H9 (cell line): ENCODE measurements at regions not wholly inside any gene's neighbourhood (a gene's known extent, or its start where the extent isn't known, plus 50 kb on each side); places are given as distances from the start of the nearest gene placed in this dataset.

Experiments
- DNase-seq: peaks from one replicate; pipeline ENCODE4 v3.0.0-alpha.2; 2017
- H2AFZ ChIP-seq: one replicate; pipeline ENCODE4 v1.6.1; 2013; ENCODE audit warnings: mild to moderate bottlenecking, low read length, control low read depth, moderate library complexity
- H2AK5ac ChIP-seq: 2 replicates; pipeline ENCODE4 v1.6.1; 2013; ENCODE audit warnings: low read length, control low read depth, mixed read lengths; ENCODE audit not compliant: insufficient read length
- H2BK120ac ChIP-seq: one replicate; pipeline ENCODE4 v1.6.1; 2013; ENCODE audit warnings: low read depth, mild to moderate bottlenecking, low read length, control low read depth, inconsistent platforms; ENCODE audit not compliant: poor library complexity, severe bottlenecking
- H2BK12ac ChIP-seq: 2 replicates; pipeline ENCODE4 v1.6.1; 2013; ENCODE audit warnings: low read length, control low read depth, mixed read lengths, low read depth; ENCODE audit not compliant: insufficient read length
- H2BK15ac ChIP-seq: 2 replicates; pipeline ENCODE4 v1.6.1; 2013; ENCODE audit warnings: low read depth, low read length, control low read depth
- H2BK20ac ChIP-seq: one replicate; pipeline ENCODE4 v1.6.1; 2013; ENCODE audit warnings: low read depth, mild to moderate bottlenecking, low read length, control low read depth, inconsistent platforms; ENCODE audit not compliant: poor library complexity, severe bottlenecking
- H2BK5ac ChIP-seq: 2 replicates; pipeline ENCODE4 v1.6.1; 2013; ENCODE audit warnings: low read length, control low read depth, mixed read lengths; ENCODE audit not compliant: insufficient read length
- H3K14ac ChIP-seq: 2 replicates; pipeline ENCODE4 v1.6.1; 2013; ENCODE audit warnings: low read length, control low read depth; ENCODE audit not compliant: insufficient read depth
- H3K18ac ChIP-seq: 2 replicates; pipeline ENCODE4 v1.6.1; 2013; ENCODE audit warnings: low read depth, mild to moderate bottlenecking, mixed read lengths, low read length, control low read depth; ENCODE audit not compliant: insufficient read length
- H3K23ac ChIP-seq: 2 replicates; pipeline ENCODE4 v1.6.1; 2013; ENCODE audit warnings: low read length, control low read depth, mixed read lengths, low read depth; ENCODE audit not compliant: insufficient read length
- H3K23me2 ChIP-seq: 2 replicates; pipeline ENCODE4 v1.6.1; 2013; ENCODE audit warnings: low read depth, mild to moderate bottlenecking, mixed read lengths, low read length, control low read depth; ENCODE audit not compliant: insufficient read length, poor library complexity, severe bottlenecking
- H3K27ac ChIP-seq: 2 replicates; pipeline ENCODE4 v1.5.1; 2013; ENCODE audit warnings: low read length, control low read depth, mixed read lengths, low read depth; ENCODE audit not compliant: insufficient read length
- H3K27me3 ChIP-seq: 2 replicates; pipeline ENCODE4 v1.6.1; 2013; ENCODE audit warnings: low read length, control low read depth, inconsistent platforms; ENCODE audit not compliant: insufficient read depth
- H3K4ac ChIP-seq: 2 replicates; pipeline ENCODE4 v1.6.1; 2013; ENCODE audit warnings: low read depth, mild to moderate bottlenecking, control low read depth, inconsistent platforms, low read length, moderate library complexity
- H3K4me1 ChIP-seq: 2 replicates; pipeline ENCODE4 v1.6.1; 2013; ENCODE audit warnings: low read length, control low read depth, inconsistent platforms; ENCODE audit not compliant: insufficient read depth
- H3K4me2 ChIP-seq: 2 replicates; pipeline ENCODE4 v1.6.1; 2013; ENCODE audit warnings: low read length, control low read depth, mixed read lengths; ENCODE audit not compliant: insufficient read length, insufficient read depth
- H3K56ac ChIP-seq: 2 replicates; pipeline ENCODE4 v1.6.1; 2013; ENCODE audit warnings: low read depth, mild to moderate bottlenecking, mixed read lengths, low read length, control low read depth; ENCODE audit not compliant: insufficient read length
- H3K79me1 ChIP-seq: 2 replicates; pipeline ENCODE4 v1.6.1; 2013; ENCODE audit warnings: low read depth, mild to moderate bottlenecking, moderate library complexity, low read length, control low read depth, inconsistent platforms; ENCODE audit not compliant: insufficient read depth, poor library complexity, severe bottlenecking
- H3K79me2 ChIP-seq: 2 replicates; pipeline ENCODE4 v1.6.1; 2013; ENCODE audit warnings: low read length, control low read depth, inconsistent platforms; ENCODE audit not compliant: insufficient read depth
- H3K9ac ChIP-seq: 2 replicates; pipeline ENCODE4 v1.6.1; 2013; ENCODE audit warnings: low read length, control low read depth, mixed read lengths; ENCODE audit not compliant: insufficient read length; ENCODE audit errors: extremely low read depth
- H3K9me3 ChIP-seq: one replicate; pipeline ENCODE4 v1.6.1; 2013; ENCODE audit warnings: low read depth, low read length, inconsistent platforms; ENCODE audit not compliant: control insufficient read depth
- H3T11ph ChIP-seq: one replicate; pipeline ENCODE4 v1.6.1; 2013; ENCODE audit warnings: mild to moderate bottlenecking, low read length, control low read depth, inconsistent platforms
- H4K20me1 ChIP-seq: one replicate; pipeline ENCODE4 v1.6.1; 2013; ENCODE audit not compliant: control insufficient read depth, insufficient read length, insufficient read depth
- H4K5ac ChIP-seq: 2 replicates; pipeline ENCODE4 v1.6.1; 2013; ENCODE audit warnings: low read depth, mild to moderate bottlenecking, mixed read lengths, low read length, control low read depth; ENCODE audit not compliant: insufficient read length
- H4K8ac ChIP-seq: replicated peaks from 2 replicates; pipeline ENCODE4 v1.6.1; 2013; ENCODE audit warnings: low read length, control low read depth, mixed read lengths, low read depth; ENCODE audit not compliant: insufficient read length
- H4K91ac ChIP-seq: 2 replicates; pipeline ENCODE4 v1.6.1; 2013; ENCODE audit warnings: low read depth, mild to moderate bottlenecking, moderate library complexity, mixed read lengths, low read length, control low read depth; ENCODE audit not compliant: insufficient read length
- H3K27ac Mint-ChIP-seq, 3 experiments: 2 replicates in 2 of 3; 3 replicates in 1 of 3; pipeline ENCODE4 v1.8.0; 2020 to 2021; ENCODE audit warnings: mixed read lengths in 3 of 3, mild to moderate bottlenecking in 1 of 3, moderate library complexity in 1 of 3
- H3K27me3 Mint-ChIP-seq: 2 replicates; pipeline ENCODE4 v1.8.0; 2021; ENCODE audit warnings: low read depth, mild to moderate bottlenecking, moderate library complexity, mixed read lengths
- H3K36me3 Mint-ChIP-seq, 3 experiments: 2 replicates in 2 of 3; 3 replicates in 1 of 3; pipeline ENCODE4 v1.8.0; 2020 to 2021; ENCODE audit warnings: low read depth in 3 of 3, mixed read lengths in 3 of 3; ENCODE audit not compliant: insufficient read depth in 1 of 3
- H3K4me1 Mint-ChIP-seq, 2 experiments: 2 replicates each; pipeline ENCODE4 v1.8.0; 2020; ENCODE audit warnings: mixed read lengths in 2 of 2
- H3K4me3 Mint-ChIP-seq, 2 experiments: 2 replicates in 1 of 2; 3 replicates in 1 of 2; pipeline ENCODE4 v1.8.0; 2020 to 2021; ENCODE audit warnings: mild to moderate bottlenecking in 2 of 2, mixed read lengths in 2 of 2, moderate library complexity in 1 of 2
- H3K9me3 Mint-ChIP-seq, 2 experiments: 2 replicates in 1 of 2; 3 replicates in 1 of 2; pipeline ENCODE4 v1.8.0; 2020; ENCODE audit warnings: mild to moderate bottlenecking in 2 of 2, mixed read lengths in 2 of 2, moderate library complexity in 1 of 2
- CTCF ChIP-seq: fragments of 200-600 bp; sonication (generic); conservative IDR thresholded peaks from 3 replicates; pipeline ENCODE4 v1.8.0; 2021; ENCODE audit warnings: antibody characterized with exemption, mild to moderate bottlenecking
- WGBS: extraction: QIAGEN DNeasy Blood & Tissue Kit; methylation state at CpG from one replicate; pipeline ENCODE4 v1.1.7; 2013; ENCODE audit warnings: missing lambda C conversion rate, low lambda C conversion rate, mixed read lengths; ENCODE audit not compliant: insufficient read length; ENCODE audit errors: extremely low coverage; 5-methylcytosine and 5-hydroxymethylcytosine counted together

DNA sequence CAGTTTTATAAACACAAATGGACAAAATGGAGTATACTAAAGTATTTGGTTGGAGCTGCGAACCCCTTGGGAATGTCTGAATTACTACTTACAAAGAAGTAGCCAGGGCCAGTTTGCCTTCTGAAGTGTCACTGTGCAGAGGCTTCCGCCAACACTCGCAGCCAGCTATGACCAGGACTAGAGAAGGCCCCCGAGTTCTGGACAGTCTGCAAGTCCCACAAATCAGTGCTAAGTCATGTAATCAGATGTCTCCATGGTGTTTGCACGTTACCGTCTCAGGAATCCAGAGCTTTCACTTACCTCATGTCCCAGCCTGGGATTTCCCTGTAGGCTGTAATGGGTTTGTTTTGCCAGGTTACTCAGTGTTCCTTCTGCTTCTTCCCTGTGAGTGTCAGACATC, 106.6 kb upstream of the SPAG17 start:
- Histone ChIP-seq H3K9me3 (no peaks in the 10 kb centered on the region), H3T11ph (no peak overlapping the region), H3K56ac (no peak overlapping the region), H4K91ac (no peak overlapping the region), H3K23me2 (no peaks in the 10 kb centered on the region), H3K18ac (no peak overlapping the region), H3K4me1 (no peaks in the 10 kb centered on the region), H3K79me2 (no peaks in the 10 kb centered on the region), H2BK15ac (no peak overlapping the region), H3K14ac (no peak overlapping the region), H3K23ac (no peak overlapping the region), H3K4me2 (no peak overlapping the region), H3K4ac (no peak overlapping the region), H4K20me1 (no peaks in the 10 kb centered on the region), H2AK5ac (no peak overlapping the region), H3K27me3 (no peaks in the 10 kb centered on the region), H2BK120ac (no peak overlapping the region), H3K9ac (no peak overlapping the region), H2AFZ (no peak overlapping the region), H4K5ac (no peak overlapping the region), H2BK20ac (no peak overlapping the region), H3K79me1 (no peaks in the 10 kb centered on the region), H3K27ac (no peak overlapping the region), H2BK12ac (no peak overlapping the region), H4K8ac (no peak overlapping the region), H2BK5ac (no peak overlapping the region)
- no peak for DNase-seq
- peak overlapping the region in 1 of 3 experiments; percentile 42; a peak in 1 of 7 replicates for H3K27ac Mint-ChIP-seq
- no peaks in the 10 kb centered on the region; a peak in 1 of 7 replicates for H3K36me3 Mint-ChIP-seq
- no CpG with 5 or more reads among the region's 6 CpGs for WGBS
- no peak overlapping the region for H3K4me3 Mint-ChIP-seq
- H3K27me3 Mint-ChIP-seq: no peaks in the 10 kb centered on the region
- no peak for TF ChIP-seq CTCF
- peaks cover 0 to 4% of the 10 kb centered on the region in 2 experiments; a peak in 2 of 4 replicates for H3K4me1 Mint-ChIP-seq
- H3K9me3 Mint-ChIP-seq: no peaks in the 10 kb centered on the region
